SW480 (cell line): ENCODE measurements at regions not wholly inside any gene's neighbourhood (a gene's known extent, or its start where the extent isn't known, plus 50 kb on each side); places are given as distances from the start of the nearest gene placed in this dataset.

ENCODE experiments used
- DNase-seq: peaks from one replicate; pipeline ENCODE4 v3.0.0-alpha.2; 2016; ENCODE audit warnings: low spot score

GRCh38 chr15:27671819-27672437 lies 427.2 kb downstream of the OCA2 start:
- no peak for DNase-seq

GRCh38 chr15:27670486-27671209 lies 428.5 kb downstream of the OCA2 start:
- no peak for DNase-seq

GRCh38 chr15:27669641-27670040 lies 429.5 kb downstream of the OCA2 start:
- DNase-seq, result peak; percentile 11

- no peak for DNase-seq
Observed at GRCh38 chr15:27668471-27669220, 430.5 kb downstream of the OCA2 start.

- no peak for DNase-seq
Observed at GRCh38 chr15:27665002-27665401, 434.1 kb downstream of the OCA2 start.

- DNase-seq, result no peak
Observed at GRCh38 chr15:27662892-27663291, 436.2 kb downstream of the OCA2 start.

- DNase-seq, result no peak
Observed at GRCh38 chr15:27660676-27661075, 438.4 kb downstream of the OCA2 start.

GRCh38 chr15:27656296-27656987 lies 442.7 kb downstream of the OCA2 start:
- DNase-seq, result no peak

- DNase-seq, result no peak
Observed at GRCh38 chr15:27655056-27655455, 444.1 kb downstream of the OCA2 start.

- no peak for DNase-seq
Observed at GRCh38 chr15:27650244-27650643, 448.9 kb downstream of the OCA2 start.

- DNase-seq, result no peak
Observed at GRCh38 chr15:27648359-27648758, 450.8 kb downstream of the OCA2 start.

GRCh38 chr15:27646531-27646930 lies 452.6 kb downstream of the OCA2 start:
- no peak for DNase-seq

- DNase-seq, result no peak
Observed at GRCh38 chr15:27645672-27646071, 453.4 kb downstream of the OCA2 start.

GRCh38 chr15:27642981-27643380 lies 456.1 kb downstream of the OCA2 start:
- no peak for DNase-seq

GRCh38 chr15:27639595-27639994 lies 459.5 kb downstream of the OCA2 start:
- DNase-seq, result no peak

- no peak for DNase-seq
Observed at GRCh38 chr15:27638958-27639357, 460.2 kb downstream of the OCA2 start.

GRCh38 chr15:27635916-27636315 lies 463.2 kb downstream of the OCA2 start:
- no peak for DNase-seq

GRCh38 chr15:27628486-27628885 lies 470.6 kb downstream of the OCA2 start:
- no peak for DNase-seq

- DNase-seq, result no peak
Observed at GRCh38 chr15:27627623-27628022, 471.5 kb downstream of the OCA2 start.

GRCh38 chr15:27623560-27624305 lies 475.4 kb downstream of the OCA2 start:
- no peak for DNase-seq

- DNase-seq, result no peak
Observed at GRCh38 chr15:27623149-27623548, 476.0 kb downstream of the OCA2 start.

GRCh38 chr15:27622371-27622770 lies 476.7 kb downstream of the OCA2 start:
- no peak for DNase-seq
